ENCODE measurements at regions not wholly inside any gene's neighbourhood (a gene's known extent, or its start where the extent isn't known, plus 50 kb on each side); places are given as distances from the start of the nearest gene placed in this dataset.

DNA sequence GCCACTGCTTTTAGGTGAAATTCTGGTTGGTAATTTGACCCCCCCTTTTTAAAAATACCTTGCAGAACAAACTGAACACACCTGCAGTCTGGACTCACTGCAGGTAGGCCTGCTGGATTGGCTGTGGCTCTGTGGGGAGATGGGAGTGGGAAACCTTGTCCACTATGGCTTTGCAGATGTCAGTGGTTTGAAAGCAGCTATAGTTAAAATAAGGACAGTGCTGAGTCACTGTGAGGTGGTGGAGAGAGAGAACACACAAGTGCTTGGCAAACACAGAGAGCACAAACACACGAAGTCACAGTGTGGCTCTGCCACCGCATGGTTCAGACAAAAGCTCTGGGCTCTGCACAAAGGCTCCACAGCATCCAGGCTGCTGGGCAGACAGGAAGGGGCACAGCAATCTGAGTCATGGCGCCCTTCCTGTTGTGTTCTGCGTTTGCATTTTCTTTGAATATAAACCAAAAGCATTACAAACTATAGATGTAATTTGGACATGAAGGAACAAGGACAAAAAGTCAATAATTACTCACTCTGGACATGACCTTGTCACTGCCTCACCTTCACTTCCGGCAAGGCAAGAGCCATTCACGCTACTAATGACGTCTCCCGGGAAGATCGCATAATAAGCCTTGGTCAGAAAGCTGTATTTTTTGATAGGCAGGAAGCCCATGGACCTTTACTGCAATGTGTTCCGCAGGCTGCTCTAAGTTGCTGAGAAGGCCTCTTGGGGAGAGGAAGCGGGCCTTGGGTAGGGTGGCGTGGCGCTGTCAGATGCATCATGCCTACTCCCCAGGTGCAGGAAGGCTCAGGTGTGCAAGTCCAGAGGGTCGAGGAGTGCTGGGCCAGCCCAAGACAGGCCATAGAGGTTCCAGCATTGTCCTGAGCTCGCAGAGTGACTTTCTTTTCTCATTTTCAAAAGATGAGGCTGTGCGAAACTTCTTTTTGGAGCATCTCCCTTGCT lies 60.1 kb upstream of the MED9 start:
- TF ChIP-seq PPARA (CRISPR knock-in tag; IDR thresholded peaks at IDR 0.05; ENCODE audit: borderline replicate concordance) = no peak
- no peak for TF ChIP-seq PATZ1 (CRISPR knock-in tag; IDR thresholded peaks at IDR 0.05; ENCODE audit: borderline replicate concordance)
- TF ChIP-seq RARB (CRISPR knock-in tag; IDR thresholded peaks at IDR 0.05) = no peak
- TF ChIP-seq ARNTL (CRISPR knock-in tag; IDR thresholded peaks at IDR 0.05; ENCODE audit: borderline replicate concordance, low read depth) = no peak
- no peak for TF ChIP-seq OSR1 (CRISPR knock-in tag; IDR thresholded peaks at IDR 0.05)
- TF ChIP-seq BACH2 (CRISPR knock-in tag; IDR thresholded peaks at IDR 0.05; ENCODE audit: borderline replicate concordance) = no peak
- TF ChIP-seq, protein P1, sequence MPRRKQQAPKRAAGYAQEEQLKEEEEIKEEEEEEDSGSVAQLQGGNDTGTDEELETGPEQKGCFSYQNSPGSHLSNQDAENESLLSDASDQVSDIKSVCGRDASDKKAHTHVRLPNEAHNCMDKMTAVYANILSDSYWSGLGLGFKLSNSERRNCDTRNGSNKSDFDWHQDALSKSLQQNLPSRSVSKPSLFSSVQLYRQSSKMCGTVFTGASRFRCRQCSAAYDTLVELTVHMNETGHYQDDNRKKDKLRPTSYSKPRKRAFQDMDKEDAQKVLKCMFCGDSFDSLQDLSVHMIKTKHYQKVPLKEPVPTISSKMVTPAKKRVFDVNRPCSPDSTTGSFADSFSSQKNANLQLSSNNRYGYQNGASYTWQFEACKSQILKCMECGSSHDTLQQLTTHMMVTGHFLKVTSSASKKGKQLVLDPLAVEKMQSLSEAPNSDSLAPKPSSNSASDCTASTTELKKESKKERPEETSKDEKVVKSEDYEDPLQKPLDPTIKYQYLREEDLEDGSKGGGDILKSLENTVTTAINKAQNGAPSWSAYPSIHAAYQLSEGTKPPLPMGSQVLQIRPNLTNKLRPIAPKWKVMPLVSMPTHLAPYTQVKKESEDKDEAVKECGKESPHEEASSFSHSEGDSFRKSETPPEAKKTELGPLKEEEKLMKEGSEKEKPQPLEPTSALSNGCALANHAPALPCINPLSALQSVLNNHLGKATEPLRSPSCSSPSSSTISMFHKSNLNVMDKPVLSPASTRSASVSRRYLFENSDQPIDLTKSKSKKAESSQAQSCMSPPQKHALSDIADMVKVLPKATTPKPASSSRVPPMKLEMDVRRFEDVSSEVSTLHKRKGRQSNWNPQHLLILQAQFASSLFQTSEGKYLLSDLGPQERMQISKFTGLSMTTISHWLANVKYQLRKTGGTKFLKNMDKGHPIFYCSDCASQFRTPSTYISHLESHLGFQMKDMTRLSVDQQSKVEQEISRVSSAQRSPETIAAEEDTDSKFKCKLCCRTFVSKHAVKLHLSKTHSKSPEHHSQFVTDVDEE (CRISPR knock-in tag; IDR thresholded peaks at IDR 0.05) = no peak
- no peak for ATAC-seq

GRCh38 chr17:17417718-17418181 lies 59.0 kb upstream of the MED9 start:
- ATAC-seq = no peak
- no peak for TF ChIP-seq ZNF565 (CRISPR knock-in tag; conservative IDR thresholded peaks at IDR 0.05; ENCODE audit: low read depth)
- TF ChIP-seq ZC3H10 (CRISPR knock-in tag; IDR thresholded peaks at IDR 0.05) = no peak
- TF ChIP-seq TOX (CRISPR knock-in tag; IDR thresholded peaks at IDR 0.05; ENCODE audit: borderline replicate concordance) = no peak
- TF ChIP-seq ZNF70 (CRISPR knock-in tag; IDR thresholded peaks at IDR 0.05) = no peak
- TF ChIP-seq, protein P2, sequence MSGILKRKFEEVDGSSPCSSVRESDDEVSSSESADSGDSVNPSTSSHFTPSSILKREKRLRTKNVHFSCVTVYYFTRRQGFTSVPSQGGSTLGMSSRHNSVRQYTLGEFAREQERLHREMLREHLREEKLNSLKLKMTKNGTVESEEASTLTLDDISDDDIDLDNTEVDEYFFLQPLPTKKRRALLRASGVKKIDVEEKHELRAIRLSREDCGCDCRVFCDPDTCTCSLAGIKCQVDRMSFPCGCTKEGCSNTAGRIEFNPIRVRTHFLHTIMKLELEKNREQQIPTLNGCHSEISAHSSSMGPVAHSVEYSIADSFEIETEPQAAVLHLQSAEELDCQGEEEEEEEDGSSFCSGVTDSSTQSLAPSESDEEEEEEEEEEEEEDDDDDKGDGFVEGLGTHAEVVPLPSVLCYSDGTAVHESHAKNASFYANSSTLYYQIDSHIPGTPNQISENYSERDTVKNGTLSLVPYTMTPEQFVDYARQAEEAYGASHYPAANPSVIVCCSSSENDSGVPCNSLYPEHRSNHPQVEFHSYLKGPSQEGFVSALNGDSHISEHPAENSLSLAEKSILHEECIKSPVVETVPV (CRISPR knock-in tag; IDR thresholded peaks at IDR 0.05) = no peak
- TF ChIP-seq, protein P3, sequence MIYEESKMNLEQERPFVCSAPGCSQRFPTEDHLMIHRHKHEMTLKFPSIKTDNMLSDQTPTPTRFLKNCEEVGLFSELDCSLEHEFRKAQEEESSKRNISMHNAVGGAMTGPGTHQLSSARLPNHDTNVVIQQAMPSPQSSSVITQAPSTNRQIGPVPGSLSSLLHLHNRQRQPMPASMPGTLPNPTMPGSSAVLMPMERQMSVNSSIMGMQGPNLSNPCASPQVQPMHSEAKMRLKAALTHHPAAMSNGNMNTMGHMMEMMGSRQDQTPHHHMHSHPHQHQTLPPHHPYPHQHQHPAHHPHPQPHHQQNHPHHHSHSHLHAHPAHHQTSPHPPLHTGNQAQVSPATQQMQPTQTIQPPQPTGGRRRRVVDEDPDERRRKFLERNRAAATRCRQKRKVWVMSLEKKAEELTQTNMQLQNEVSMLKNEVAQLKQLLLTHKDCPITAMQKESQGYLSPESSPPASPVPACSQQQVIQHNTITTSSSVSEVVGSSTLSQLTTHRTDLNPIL (CRISPR knock-in tag; IDR thresholded peaks at IDR 0.05; ENCODE audit: low read depth) = no peak
- TF ChIP-seq ZFP3 (CRISPR knock-in tag; IDR thresholded peaks at IDR 0.05) = no peak
- no peak for TF ChIP-seq ARNTL (CRISPR knock-in tag; IDR thresholded peaks at IDR 0.05; ENCODE audit: borderline replicate concordance, low read depth)
- TF ChIP-seq OSR1 (CRISPR knock-in tag; IDR thresholded peaks at IDR 0.05) = no peak
- TF ChIP-seq ESRRG (CRISPR knock-in tag; IDR thresholded peaks at IDR 0.05) = no peak
- TF ChIP-seq PPARA (CRISPR knock-in tag; IDR thresholded peaks at IDR 0.05; ENCODE audit: borderline replicate concordance) = no peak
- TF ChIP-seq PATZ1 (CRISPR knock-in tag; IDR thresholded peaks at IDR 0.05; ENCODE audit: borderline replicate concordance) = no peak
- TF ChIP-seq GLIS3 (CRISPR knock-in tag; IDR thresholded peaks at IDR 0.05) = no peak
- no peak for TF ChIP-seq ISL1 (CRISPR knock-in tag; IDR thresholded peaks at IDR 0.05)
- TF ChIP-seq SNAI2 (CRISPR knock-in tag; IDR thresholded peaks at IDR 0.05) = no peak
- no peak for TF ChIP-seq POU6F1 (CRISPR knock-in tag; IDR thresholded peaks at IDR 0.05; ENCODE audit: borderline replicate concordance, low read depth)
